GM12892 (cell line): ENCODE measurements at regions not wholly inside any gene's neighbourhood (a gene's known extent, or its start where the extent isn't known, plus 50 kb on each side); places are given as distances from the start of the nearest gene placed in this dataset.

Experiments
- POLR2A ChIP-seq: IDR thresholded peaks from 2 replicates; pipeline ENCODE4 v1.6.1; 2011; ENCODE audit warnings: low read depth, low read length, control low read depth
- POLR2AphosphoS5 ChIP-seq: IDR thresholded peaks from 2 replicates; pipeline ENCODE4 v1.6.1; 2011; ENCODE audit warnings: low read depth, low read length, control low read depth

DNA sequence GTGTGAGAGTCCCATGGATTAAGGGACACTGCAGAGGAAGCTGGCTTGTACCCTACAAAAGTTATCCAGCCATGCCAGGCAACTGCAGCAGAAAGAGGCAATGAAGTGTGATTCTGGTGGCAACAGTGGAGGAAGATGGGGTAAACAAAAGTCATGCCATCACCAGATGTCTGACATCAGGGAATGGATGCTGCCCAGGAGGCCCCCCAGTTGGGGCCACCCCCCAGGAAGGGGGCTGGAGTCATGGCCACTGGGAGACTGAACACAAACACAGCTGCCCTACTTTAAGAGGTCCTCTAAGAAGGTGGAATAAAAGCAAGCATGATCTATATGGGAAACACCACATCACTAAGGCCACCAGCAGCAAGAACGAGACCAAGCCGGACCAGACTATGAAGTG lies 235.3 kb downstream of the KLF12 start:
- TF ChIP-seq POLR2A, result no peak
- TF ChIP-seq POLR2AphosphoS5, result no peak
